ENCODE measurements at regions not wholly inside any gene's neighbourhood (a gene's known extent, or its start where the extent isn't known, plus 50 kb on each side); places are given as distances from the start of the nearest gene placed in this dataset.

DNA sequence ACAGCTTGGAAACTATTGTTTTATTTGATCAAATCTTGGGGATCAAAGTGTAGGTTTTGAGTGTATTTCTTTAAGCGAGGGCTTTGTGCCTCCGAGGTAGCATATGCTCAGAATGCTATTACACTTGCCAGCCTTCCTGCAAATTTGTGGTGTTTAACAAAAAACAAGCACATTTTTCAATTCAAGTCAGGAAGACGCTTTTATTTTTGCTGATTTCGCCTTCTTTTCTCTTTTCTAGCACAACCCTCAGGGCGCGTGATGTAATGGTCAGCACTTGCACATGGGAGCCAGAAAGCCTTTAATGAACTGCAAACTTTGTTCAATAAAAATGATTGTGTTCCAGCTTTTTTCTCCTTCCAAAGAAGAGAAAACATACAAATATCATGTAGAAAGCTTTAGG lies 466.5 kb downstream of the PRKD1 start:
- TF ChIP-seq CSRNP3 (CRISPR knock-in tag; IDR thresholded peaks at IDR 0.05), result no peak
- TF ChIP-seq ISL1 (CRISPR knock-in tag; IDR thresholded peaks at IDR 0.05), result no peak
- no peak for TF ChIP-seq CSDC2 (CRISPR knock-in tag; IDR thresholded peaks at IDR 0.05)
- TF ChIP-seq ZNF70 (CRISPR knock-in tag; IDR thresholded peaks at IDR 0.05), result no peak
- no peak for TF ChIP-seq OSR1 (CRISPR knock-in tag; IDR thresholded peaks at IDR 0.05)
- TF ChIP-seq SNAI2 (CRISPR knock-in tag; IDR thresholded peaks at IDR 0.05), result no peak
- TF ChIP-seq, protein P1, sequence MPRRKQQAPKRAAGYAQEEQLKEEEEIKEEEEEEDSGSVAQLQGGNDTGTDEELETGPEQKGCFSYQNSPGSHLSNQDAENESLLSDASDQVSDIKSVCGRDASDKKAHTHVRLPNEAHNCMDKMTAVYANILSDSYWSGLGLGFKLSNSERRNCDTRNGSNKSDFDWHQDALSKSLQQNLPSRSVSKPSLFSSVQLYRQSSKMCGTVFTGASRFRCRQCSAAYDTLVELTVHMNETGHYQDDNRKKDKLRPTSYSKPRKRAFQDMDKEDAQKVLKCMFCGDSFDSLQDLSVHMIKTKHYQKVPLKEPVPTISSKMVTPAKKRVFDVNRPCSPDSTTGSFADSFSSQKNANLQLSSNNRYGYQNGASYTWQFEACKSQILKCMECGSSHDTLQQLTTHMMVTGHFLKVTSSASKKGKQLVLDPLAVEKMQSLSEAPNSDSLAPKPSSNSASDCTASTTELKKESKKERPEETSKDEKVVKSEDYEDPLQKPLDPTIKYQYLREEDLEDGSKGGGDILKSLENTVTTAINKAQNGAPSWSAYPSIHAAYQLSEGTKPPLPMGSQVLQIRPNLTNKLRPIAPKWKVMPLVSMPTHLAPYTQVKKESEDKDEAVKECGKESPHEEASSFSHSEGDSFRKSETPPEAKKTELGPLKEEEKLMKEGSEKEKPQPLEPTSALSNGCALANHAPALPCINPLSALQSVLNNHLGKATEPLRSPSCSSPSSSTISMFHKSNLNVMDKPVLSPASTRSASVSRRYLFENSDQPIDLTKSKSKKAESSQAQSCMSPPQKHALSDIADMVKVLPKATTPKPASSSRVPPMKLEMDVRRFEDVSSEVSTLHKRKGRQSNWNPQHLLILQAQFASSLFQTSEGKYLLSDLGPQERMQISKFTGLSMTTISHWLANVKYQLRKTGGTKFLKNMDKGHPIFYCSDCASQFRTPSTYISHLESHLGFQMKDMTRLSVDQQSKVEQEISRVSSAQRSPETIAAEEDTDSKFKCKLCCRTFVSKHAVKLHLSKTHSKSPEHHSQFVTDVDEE (CRISPR knock-in tag; IDR thresholded peaks at IDR 0.05), result no peak
- no peak for TF ChIP-seq CREB5 (CRISPR knock-in tag; IDR thresholded peaks at IDR 0.05; ENCODE audit: low read depth)
- no peak for TF ChIP-seq TOX (CRISPR knock-in tag; IDR thresholded peaks at IDR 0.05; ENCODE audit: borderline replicate concordance)
